Epithelial cell of proximal tubule (primary cell): ENCODE measurements at regions not wholly inside any gene's neighbourhood (a gene's known extent, or its start where the extent isn't known, plus 50 kb on each side); places are given as distances from the start of the nearest gene placed in this dataset.

Source experiments
- DNase-seq: peaks from one replicate; pipeline ENCODE4 v3.0.0-alpha.2; 2011; ENCODE audit warnings: low read depth
- H3K4me3 ChIP-seq: 2 replicates; pipeline ENCODE4 v1.5.1; 2011; ENCODE audit warnings: low read depth, mild to moderate bottlenecking, low read length
- CTCF ChIP-seq: conservative IDR thresholded peaks from 2 replicates; pipeline ENCODE4 v1.5.1; 2012; ENCODE audit warnings: low read depth, mild to moderate bottlenecking, low read length

GRCh38 chr12:4119157-4119761, 154.3 kb upstream of the CCND2 start:
- H3K4me3 ChIP-seq, result no peak overlapping the region
- no peak for DNase-seq
- no peak for TF ChIP-seq CTCF

GRCh38 chr12:4118601-4119156, 154.9 kb upstream of the CCND2 start:
- no peak for TF ChIP-seq CTCF
- H3K4me3 ChIP-seq, result no peak overlapping the region
- DNase-seq, result no peak

GRCh38 chr12:4118017-4118510, 155.5 kb upstream of the CCND2 start:
- no peak overlapping the region for H3K4me3 ChIP-seq
- no peak for TF ChIP-seq CTCF
- DNase-seq, result peak; percentile 20

- no peak overlapping the region for H3K4me3 ChIP-seq
- no peak for DNase-seq
- no peak for TF ChIP-seq CTCF
These were observed 156.1 kb upstream of the CCND2 start for GRCh38 chr12:4117386-4118016.

- H3K4me3 ChIP-seq, result no peak overlapping the region
- no peak for TF ChIP-seq CTCF
- DNase-seq, result no peak
These were observed 157.1 kb upstream of the CCND2 start for GRCh38 chr12:4116251-4117111.

- no peak for DNase-seq
- H3K4me3 ChIP-seq, result no peak overlapping the region
- no peak for TF ChIP-seq CTCF
These were observed 158.0 kb upstream of the CCND2 start for GRCh38 chr12:4115570-4115969.
